GM18951 (cell line): ENCODE measurements at regions not wholly inside any gene's neighbourhood (a gene's known extent, or its start where the extent isn't known, plus 50 kb on each side); places are given as distances from the start of the nearest gene placed in this dataset.

Source experiments
- POLR2A ChIP-seq: IDR thresholded peaks from 4 replicates; pipeline ENCODE4 v1.6.1; 2011; ENCODE audit warnings: mild to moderate bottlenecking; ENCODE audit not compliant: insufficient read length, insufficient read depth; ENCODE audit errors: extremely low read depth
- in situ Hi-C: fragments of 300-500 bp; cut with MboI; formaldehyde crosslinking; loops from one replicate; pipeline ENCODE4 v1.12.0; 2022; ENCODE audit warnings: low sequenced_read_pairs, mixed read lengths, inconsistent platforms; ENCODE audit not compliant: unreplicated experiment

- TF ChIP-seq POLR2A = no peak
- in situ Hi-C loops = no loop called here
Observed at GRCh38 chr4:180512801-180513475, 1730.3 kb upstream of the TENM3 start.

GRCh38 chr4:180518906-180519305 lies 1724.3 kb upstream of the TENM3 start:
- in situ Hi-C loops = no loop called here
- TF ChIP-seq POLR2A = no peak

- in situ Hi-C loops = no loop called here
- no peak for TF ChIP-seq POLR2A
Observed at GRCh38 chr4:180521181-180521580, 1722.0 kb upstream of the TENM3 start.

- in situ Hi-C loops = no loop called here
- TF ChIP-seq POLR2A = no peak
Observed at GRCh38 chr4:180525523-180526077, 1717.6 kb upstream of the TENM3 start.

- in situ Hi-C loops = no loop called here
- no peak for TF ChIP-seq POLR2A
Observed at GRCh38 chr4:180528003-180528402, 1715.2 kb upstream of the TENM3 start.

GRCh38 chr4:180530787-180531186 lies 1712.4 kb upstream of the TENM3 start:
- in situ Hi-C loops = no loop called here
- TF ChIP-seq POLR2A = no peak

- TF ChIP-seq POLR2A = no peak
- in situ Hi-C loops = no loop called here
Observed at GRCh38 chr4:180532691-180533090, 1710.5 kb upstream of the TENM3 start.

GRCh38 chr4:180538384-180539057 lies 1704.7 kb upstream of the TENM3 start:
- TF ChIP-seq POLR2A = no peak
- in situ Hi-C loops = no loop called here

GRCh38 chr4:180539284-180539683 lies 1703.9 kb upstream of the TENM3 start:
- in situ Hi-C loops = no loop called here
- no peak for TF ChIP-seq POLR2A

GRCh38 chr4:180541678-180542077 lies 1701.5 kb upstream of the TENM3 start:
- in situ Hi-C loops = no loop called here
- TF ChIP-seq POLR2A = no peak

- no peak for TF ChIP-seq POLR2A
- in situ Hi-C loops = no loop called here
Observed at GRCh38 chr4:180542445-180543100, 1700.6 kb upstream of the TENM3 start.

GRCh38 chr4:180550106-180550505 lies 1693.1 kb upstream of the TENM3 start:
- TF ChIP-seq POLR2A = no peak
- in situ Hi-C loops = no loop called here

GRCh38 chr4:180557348-180557747 lies 1685.9 kb upstream of the TENM3 start:
- TF ChIP-seq POLR2A = no peak
- in situ Hi-C loops = no loop called here
